GM18858 (cell line): ENCODE measurements at regions not wholly inside any gene's neighbourhood (a gene's known extent, or its start where the extent isn't known, plus 50 kb on each side); places are given as distances from the start of the nearest gene placed in this dataset.
A peak's percentile ranks its signal among the peaks of the same experiment; 100 is the strongest.
"Not testable (repeated sequence)": the region's sequence is repeated elsewhere in the genome, so short reads cannot be mapped to it uniquely, and the experiment has no call there.

Experiments used
- ATAC-seq: cut with Tn5 transposase; IDR thresholded peaks from one replicate; pipeline ENCODE4 v1.9.1; 2021; ENCODE audit not compliant: unreplicated experiment

GRCh38 chr10:62492870-62493180 is 118.7 kb downstream of the ZNF365 start:
- no peak for ATAC-seq

DNA sequence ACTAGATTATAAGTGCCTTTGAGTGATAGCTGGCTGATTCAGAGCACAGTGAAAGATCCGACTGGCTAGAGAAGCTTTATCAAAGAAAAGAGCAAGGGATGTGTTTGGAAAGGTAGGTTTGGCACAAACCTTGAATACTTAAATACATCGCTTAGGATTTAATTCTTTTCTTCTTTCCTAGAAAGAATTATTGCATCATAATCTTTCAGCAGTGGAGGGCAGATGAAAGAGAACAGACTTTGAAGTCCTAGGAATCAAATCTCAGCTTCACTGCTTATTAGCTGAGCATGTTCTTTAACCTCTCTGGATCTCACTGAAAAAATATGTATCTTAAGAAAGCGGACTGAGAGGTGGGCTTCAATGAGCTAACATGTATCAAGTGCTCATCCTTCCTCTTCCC is 122.8 kb downstream of the ZNF365 start:
- ATAC-seq, result no peak

DNA sequence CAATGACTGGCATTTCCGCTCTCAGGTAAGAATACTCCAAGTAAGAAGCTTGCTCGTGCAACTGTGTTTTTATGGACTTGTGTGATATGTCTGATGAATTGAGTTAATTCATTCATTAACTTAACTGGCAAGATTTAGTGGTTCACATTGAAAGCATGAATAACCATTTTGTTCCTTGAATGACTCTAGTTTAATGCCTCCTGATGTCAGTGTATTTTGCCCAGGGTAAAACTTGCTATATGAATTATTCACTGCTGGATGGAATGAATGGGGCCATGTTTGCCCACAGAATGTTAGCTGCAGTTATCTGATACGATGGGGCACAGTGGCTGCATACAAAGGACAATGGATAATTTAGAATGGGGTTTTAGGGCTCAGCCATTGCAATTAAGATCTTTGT is 124.1 kb downstream of the ZNF365 start:
- no peak for ATAC-seq

DNA sequence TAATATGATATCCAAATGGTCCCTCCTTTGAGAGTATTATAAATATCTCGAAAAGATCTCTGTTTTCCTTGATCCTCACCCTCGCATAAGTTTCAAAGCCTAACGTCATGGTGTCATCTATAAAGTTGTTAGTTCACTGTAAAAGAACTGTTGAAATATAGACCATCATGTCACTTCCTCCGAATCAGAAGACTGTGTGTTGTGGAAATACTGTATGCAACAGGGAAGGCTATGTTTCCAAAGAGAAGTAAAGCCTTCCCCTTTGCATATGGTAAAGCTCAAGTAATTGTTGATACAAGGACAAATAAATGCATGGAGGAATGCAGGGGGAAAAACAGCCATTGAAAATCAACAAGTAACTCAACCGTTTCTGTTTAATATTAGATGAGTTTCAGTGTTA is 125.9 kb downstream of the ZNF365 start:
- not testable (repeated sequence) for ATAC-seq

DNA sequence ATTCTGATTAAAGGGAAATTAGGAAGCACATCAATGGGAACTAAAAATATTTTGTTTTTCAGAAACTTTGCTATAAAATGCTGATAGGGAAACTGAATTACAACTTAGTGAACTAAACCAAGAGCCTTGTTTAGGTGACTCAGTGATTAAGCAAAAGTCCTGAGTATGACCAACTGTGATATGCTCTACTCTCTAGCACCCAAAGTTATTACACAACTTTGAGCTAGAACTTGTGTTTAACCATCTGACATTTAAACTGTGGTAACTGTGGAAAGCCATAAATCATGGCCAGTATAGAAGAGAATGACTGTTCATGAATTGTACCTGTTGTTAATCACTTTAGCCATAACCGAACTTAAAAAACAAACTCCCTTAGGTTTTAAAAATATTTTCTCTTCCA is 127.4 kb downstream of the ZNF365 start:
- no peak for ATAC-seq

DNA sequence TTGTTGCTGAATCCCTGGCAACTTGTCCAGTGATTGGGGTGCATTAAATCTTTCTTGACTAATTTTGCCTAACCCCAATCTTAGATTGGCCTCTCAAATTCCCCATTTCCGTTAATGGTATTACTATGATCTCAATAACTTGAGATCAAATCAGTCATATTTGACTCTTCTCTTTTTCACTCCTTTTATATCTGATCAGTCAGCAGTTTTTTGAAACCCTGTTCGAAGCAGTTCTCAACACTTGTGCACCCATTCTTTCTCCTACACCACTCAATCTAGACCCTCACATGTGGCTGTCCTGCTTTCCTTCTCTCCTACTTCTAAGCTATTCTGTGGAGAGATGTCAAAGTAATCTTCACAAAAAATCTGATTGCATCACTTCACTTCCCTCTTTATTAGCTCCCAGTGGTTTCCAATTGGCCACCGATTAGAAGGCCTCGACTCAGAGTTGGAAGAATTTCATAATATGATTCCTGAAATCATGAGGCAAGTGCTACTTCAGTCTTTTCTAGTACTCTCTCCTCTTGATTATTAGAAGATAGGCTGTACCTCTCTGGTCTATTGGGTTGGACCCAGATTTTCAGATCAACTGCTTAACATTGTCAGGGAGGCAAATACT is 128.9 kb downstream of the ZNF365 start:
- ATAC-seq, result no peak

DNA sequence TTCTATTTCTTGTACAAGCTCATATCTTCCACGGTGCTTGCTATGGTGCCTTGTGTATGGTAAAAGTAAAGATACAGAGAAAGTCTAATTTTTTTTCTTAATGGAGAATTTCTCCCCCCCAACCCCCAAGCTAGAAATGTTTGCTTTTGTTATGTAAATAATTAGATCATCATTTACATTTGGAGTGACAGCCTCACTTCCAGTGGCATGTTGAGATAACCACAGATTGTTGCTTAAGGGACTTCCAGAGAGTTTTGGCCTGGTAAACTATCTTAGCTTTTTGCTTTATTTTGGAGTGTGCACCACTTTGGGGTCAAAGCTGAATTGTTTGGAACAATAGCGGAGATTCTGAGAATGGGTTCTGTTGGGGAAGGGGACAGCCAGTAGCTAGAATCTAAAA is 129.7 kb downstream of the ZNF365 start:
- ATAC-seq, result no peak

DNA sequence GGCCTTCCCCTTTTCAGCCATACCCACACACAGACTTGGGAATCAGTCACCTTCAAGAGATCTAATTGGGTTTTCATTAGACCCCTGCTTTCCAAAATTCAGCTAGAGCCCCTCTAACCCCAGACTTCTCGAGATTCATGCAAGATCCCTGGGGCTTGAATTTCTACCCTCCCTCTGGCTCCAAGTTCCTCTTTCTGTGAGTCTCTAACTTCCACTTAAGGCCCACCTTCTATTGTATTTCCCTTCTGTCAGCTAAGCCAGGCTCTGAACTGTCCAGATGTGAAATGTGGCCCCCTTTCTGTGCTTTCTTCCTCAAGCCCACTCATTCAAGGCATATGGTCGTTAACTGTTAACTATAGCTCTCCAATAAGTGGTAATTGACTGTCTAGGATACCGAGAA is 132.2 kb downstream of the ZNF365 start:
- no peak for ATAC-seq

DNA sequence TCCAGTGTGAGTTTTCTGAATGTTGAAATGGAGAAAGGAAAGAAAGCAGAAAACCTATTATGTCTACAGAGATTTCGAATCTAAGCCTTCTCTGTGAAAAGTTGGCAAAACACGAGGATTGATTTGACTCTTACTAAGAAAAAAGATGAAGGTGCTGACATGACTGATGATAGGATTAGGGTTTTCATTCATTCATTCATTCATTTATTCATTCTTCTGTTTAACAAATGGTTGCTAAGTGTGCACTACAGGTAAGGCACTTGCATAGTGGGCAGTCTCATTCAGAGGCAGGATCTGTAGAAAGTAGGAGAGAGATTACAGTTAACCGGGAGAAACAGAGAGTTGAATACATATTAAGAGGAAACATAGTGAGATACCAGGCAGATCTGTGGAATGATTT is 137.1 kb downstream of the ZNF365 start:
- no peak for ATAC-seq

DNA sequence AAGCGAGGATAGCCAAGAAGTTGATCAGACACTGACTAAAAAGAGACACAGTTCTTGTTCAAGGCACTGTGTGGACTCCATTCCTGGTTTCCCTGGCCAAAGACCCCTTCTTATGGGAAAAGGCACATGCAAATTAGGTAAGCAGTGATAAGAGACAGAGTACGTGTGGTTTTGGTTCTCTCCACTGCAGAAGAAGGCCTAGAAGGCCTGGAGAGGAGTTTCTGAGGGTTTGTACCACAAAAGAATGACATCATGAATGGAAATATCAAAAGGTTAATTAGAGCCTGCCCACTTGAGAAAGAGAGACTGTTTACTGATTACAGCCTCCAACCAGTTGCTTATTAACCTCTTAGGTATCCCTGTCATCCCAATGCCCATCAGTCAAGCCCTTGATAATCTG is 137.5 kb downstream of the ZNF365 start:
- peak; percentile 91 for ATAC-seq

DNA sequence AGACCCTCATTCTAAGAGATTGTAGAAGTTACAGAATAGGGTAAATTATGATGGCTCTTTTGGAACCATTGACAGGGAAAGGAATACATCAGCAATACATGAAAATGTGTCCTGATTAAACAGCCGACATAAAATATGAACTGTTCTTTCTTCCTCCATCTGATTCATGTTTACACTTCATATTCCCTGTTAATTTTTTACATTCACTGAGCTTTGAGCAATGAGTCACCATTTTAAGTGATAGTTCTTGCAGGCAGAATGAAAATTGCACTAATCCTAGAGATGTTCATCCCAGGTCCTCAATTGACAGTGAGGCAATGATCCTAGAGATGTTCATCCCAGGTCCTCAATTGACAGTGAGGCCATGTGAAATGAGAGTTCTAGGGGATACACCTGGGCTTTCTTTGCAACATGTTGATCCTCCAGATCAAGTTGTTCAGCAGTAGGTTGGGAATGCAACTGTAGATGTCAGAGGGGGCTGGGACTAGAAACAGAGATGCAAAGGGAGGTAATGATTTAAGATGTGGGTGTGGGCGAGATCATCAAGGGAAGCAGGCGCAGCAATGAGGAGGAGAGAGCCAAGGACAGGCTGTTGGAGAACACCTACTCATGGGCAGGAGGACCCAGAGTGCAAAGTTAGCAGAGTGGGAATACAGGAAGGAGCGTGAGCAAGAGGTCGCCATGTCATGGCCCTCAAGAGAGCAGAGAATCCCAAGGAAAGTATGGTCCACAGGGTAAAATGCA is 138.7 kb downstream of the ZNF365 start:
- ATAC-seq, result no peak

DNA sequence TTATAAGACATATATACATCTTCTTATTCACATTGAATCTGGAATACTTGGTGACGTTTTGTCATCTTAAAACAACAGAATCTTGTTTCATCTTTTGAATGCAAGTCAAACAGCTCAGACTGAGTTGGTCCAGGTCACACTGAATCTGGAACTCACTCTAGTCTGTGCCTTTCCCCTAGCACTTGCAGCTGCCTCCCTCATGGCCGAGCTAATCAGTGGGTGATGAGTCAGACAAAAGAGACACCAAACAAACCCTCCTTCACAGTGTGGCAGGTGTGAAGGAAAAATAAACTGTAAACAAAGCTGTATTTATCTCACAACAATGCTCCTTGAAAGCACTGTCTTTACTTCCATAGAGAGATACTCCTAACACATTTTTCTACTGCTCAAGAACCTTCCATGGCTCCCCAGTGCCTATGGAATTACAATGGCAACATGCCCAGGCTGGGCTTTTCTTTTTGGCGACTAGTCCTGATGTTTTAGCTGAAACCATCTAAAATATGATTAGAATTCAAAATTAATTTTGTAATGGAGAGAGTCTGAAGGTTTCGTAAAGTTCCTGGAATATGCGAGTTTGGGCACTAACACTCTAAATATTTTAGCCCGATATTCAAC is 140.0 kb downstream of the ZNF365 start:
- no peak for ATAC-seq

- ATAC-seq, result no peak
Measured at GRCh38 chr10:62517252-62517651, 143.1 kb downstream of the ZNF365 start.

DNA sequence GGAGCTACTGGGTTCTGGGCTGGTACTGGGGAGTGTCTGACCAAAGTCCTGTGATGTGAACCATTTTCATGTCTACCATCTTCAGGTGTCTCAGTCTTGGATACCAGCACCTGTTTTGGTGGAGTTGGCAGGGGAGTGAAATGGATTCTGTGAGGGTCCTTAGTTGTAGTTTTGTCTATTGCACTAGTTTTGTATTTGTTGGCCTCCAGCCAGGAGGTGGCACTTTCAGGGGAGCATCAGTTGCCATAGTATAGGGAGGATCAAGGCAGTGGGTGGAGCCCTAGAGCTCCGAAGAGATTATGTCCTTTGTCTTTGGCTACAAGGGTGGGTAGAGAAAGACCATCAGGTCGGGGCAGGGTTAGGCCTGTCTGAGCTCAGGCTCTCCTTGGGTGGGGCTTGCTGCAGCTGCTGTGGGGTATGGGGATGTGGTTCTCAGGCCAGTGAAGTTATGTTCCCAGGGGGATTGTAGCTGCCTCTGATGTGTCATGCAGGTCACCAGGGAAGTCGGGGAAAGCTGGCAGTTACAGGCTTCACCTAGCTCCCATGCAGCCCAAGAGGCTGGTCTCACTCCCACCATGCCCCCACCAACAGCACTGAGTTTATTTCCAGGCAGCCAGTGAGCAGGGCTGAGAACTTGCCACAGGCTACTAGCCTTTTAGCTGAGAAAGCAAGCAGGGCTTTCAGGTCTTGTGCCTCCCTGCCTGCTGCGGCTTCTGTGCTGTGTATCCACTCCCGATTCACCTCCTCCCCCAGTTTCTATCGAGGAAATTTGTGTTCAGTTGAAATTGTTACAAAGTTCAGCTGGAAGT is 153.1 kb downstream of the ZNF365 start:
- ATAC-seq, result peak; percentile 39

DNA sequence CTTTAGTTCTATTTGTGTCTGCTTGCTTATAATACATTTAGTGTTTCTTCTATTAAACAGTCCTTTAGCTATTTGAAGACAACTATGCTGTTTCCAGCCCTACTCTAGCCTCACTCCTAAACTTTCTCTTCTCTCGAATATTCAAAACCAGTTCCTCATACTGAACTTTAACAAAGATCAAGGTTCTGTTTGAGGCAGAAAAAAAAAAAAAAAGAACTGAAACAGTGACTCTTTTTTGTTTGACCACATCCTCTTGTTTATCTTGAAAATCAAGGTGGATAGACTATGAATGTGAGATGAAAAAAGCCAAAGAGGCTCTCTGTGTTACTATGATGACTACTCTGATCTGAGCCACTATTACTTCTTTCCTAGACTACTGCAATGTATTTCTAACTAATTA is 154.3 kb downstream of the ZNF365 start:
- peak; percentile 96 for ATAC-seq

- no peak for ATAC-seq
Measured at GRCh38 chr10:62529396-62529795, 155.2 kb downstream of the ZNF365 start.

- no peak for ATAC-seq
Measured at GRCh38 chr10:62534031-62534430, 159.9 kb downstream of the ZNF365 start.

GRCh38 chr10:62538606-62539005 is 164.4 kb downstream of the ZNF365 start:
- no peak for ATAC-seq

GRCh38 chr10:62540389-62540788 is 166.2 kb downstream of the ZNF365 start:
- peak; percentile 63 for ATAC-seq

- no peak for ATAC-seq
Measured at GRCh38 chr10:62541811-62542210, 167.6 kb downstream of the ZNF365 start.

GRCh38 chr10:62543571-62544355 is 169.6 kb downstream of the ZNF365 start:
- no peak for ATAC-seq
